Loucy (cell line): ENCODE measurements at regions not wholly inside any gene's neighbourhood (a gene's known extent, or its start where the extent isn't known, plus 50 kb on each side); places are given as distances from the start of the nearest gene placed in this dataset.

Source experiments
- H2AFZ ChIP-seq: fragments of 200-600 bp; sonication (generic); 2 replicates; pipeline ENCODE4 v1.6.0; 2016; ENCODE audit warnings: antibody characterized with exemption, mild to moderate bottlenecking, low read length, moderate library complexity
- H3F3A ChIP-seq: fragments of 200-600 bp; 2 replicates; pipeline ENCODE4 v1.6.0; 2016; ENCODE audit warnings: antibody characterized with exemption, low read depth, mild to moderate bottlenecking
- H3K27me3 ChIP-seq: fragments of 200-600 bp; sonication (generic); 2 replicates; pipeline ENCODE4 v1.6.1; 2014; ENCODE audit warnings: low read length, mild to moderate bottlenecking; ENCODE audit not compliant: insufficient read depth, poor library complexity, severe bottlenecking
- H3K36me3 ChIP-seq: fragments of 200-600 bp; sonication (generic); 2 replicates; pipeline ENCODE4 v1.6.1; 2016; ENCODE audit warnings: low read length; ENCODE audit not compliant: insufficient read depth
- H3K4me1 ChIP-seq: fragments of 200-600 bp; sonication (generic); 2 replicates; pipeline ENCODE4 v1.5.1; 2014; ENCODE audit warnings: low read length, mild to moderate bottlenecking; ENCODE audit not compliant: insufficient read depth, poor library complexity, severe bottlenecking
- H3K4me2 ChIP-seq: fragments of 200-600 bp; sonication (generic); 2 replicates; pipeline ENCODE4 v1.6.0; 2014; ENCODE audit warnings: antibody characterized with exemption, low read length, low read depth, mild to moderate bottlenecking; ENCODE audit not compliant: poor library complexity, severe bottlenecking
- H3K4me3 ChIP-seq: fragments of 200-600 bp; sonication (generic); 2 replicates; pipeline ENCODE4 v1.5.1; 2014; ENCODE audit warnings: low read length, mild to moderate bottlenecking, mixed read lengths; ENCODE audit not compliant: poor library complexity, severe bottlenecking
- H3K79me2 ChIP-seq: fragments of 200-600 bp; sonication (generic); 2 replicates; pipeline ENCODE4 v1.6.1; 2014; ENCODE audit warnings: low read length; ENCODE audit not compliant: insufficient read depth
- H3K9ac ChIP-seq: fragments of 200-600 bp; sonication (generic); 2 replicates; pipeline ENCODE4 v1.6.0; 2014; ENCODE audit warnings: mild to moderate bottlenecking, low read depth, low read length, moderate library complexity; ENCODE audit not compliant: poor library complexity, severe bottlenecking
- H3K9me2 ChIP-seq: fragments of 200-600 bp; sonication (generic); replicated peaks from 2 replicates; pipeline ENCODE4 v1.6.1; 2016; ENCODE audit warnings: low read depth, low read length, mixed read lengths
- H3K9me3 ChIP-seq: fragments of 200-600 bp; sonication (generic); 2 replicates; pipeline ENCODE4 v1.6.1; 2014; ENCODE audit warnings: mild to moderate bottlenecking, antibody characterized with exemption, low read length, low read depth; ENCODE audit not compliant: insufficient read depth
- H4K20me1 ChIP-seq: fragments of 200-600 bp; sonication (generic); 2 replicates; pipeline ENCODE4 v1.6.0; 2014; ENCODE audit warnings: antibody characterized with exemption, low read length, mild to moderate bottlenecking; ENCODE audit not compliant: insufficient read depth, poor library complexity, severe bottlenecking
- EZH2phosphoT487 ChIP-seq: fragments of 200-600 bp; IDR thresholded peaks from 2 replicates; pipeline ENCODE4 v1.6.1; 2018; ENCODE audit warnings: antibody characterized with exemption, mild to moderate bottlenecking, moderate library complexity, borderline replicate concordance
- TF ChIP-seq, protein P1 (sequence below): fragments of 200-600 bp; sonication (generic); conservative IDR thresholded peaks from 2 replicates; pipeline ENCODE4 v1.5.1; 2014; ENCODE audit warnings: mild to moderate bottlenecking, antibody characterized with exemption, low read length

DNA sequence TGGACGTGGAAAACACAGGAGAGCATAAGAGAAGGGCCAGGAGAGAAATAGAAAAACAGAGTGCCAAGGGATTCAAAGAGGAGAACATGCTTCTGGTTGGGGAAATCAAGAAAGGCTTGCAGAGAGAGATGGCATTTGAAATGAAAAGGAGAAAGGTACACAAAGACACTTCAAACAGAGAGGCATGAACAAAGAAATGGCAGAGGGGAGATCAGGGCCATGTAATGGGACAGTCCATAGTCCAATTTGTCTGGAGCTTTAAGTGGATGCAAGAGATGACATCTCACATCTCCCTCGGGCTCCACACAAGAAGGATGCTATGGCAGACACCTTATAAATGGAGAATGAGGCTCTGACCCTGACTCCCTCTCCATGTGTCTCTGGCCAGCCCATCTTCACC lies 331.1 kb downstream of the MLLT3 start:
- Histone ChIP-seq H3K4me1 (peaks cover 8% of the 10 kb centered on the region), H3K9me2 (no peaks in the 10 kb centered on the region), H3K27me3 (no peaks in the 10 kb centered on the region), H3F3A (no peaks in the 10 kb centered on the region), H3K36me3 (no peaks in the 10 kb centered on the region), H3K4me3 (no peak overlapping the region), H4K20me1 (no peaks in the 10 kb centered on the region), H3K9ac (no peak overlapping the region), H3K79me2 (no peaks in the 10 kb centered on the region), H2AFZ (no peak overlapping the region), H3K9me3 (no peaks in the 10 kb centered on the region), H3K4me2 (no peak overlapping the region)
- no peak for TF ChIP-seq EZH2phosphoT487
- TF ChIP-seq, protein P1, sequence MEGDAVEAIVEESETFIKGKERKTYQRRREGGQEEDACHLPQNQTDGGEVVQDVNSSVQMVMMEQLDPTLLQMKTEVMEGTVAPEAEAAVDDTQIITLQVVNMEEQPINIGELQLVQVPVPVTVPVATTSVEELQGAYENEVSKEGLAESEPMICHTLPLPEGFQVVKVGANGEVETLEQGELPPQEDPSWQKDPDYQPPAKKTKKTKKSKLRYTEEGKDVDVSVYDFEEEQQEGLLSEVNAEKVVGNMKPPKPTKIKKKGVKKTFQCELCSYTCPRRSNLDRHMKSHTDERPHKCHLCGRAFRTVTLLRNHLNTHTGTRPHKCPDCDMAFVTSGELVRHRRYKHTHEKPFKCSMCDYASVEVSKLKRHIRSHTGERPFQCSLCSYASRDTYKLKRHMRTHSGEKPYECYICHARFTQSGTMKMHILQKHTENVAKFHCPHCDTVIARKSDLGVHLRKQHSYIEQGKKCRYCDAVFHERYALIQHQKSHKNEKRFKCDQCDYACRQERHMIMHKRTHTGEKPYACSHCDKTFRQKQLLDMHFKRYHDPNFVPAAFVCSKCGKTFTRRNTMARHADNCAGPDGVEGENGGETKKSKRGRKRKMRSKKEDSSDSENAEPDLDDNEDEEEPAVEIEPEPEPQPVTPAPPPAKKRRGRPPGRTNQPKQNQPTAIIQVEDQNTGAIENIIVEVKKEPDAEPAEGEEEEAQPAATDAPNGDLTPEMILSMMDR = no peak

GRCh38 chr9:20290257-20290656 lies 332.0 kb downstream of the MLLT3 start:
- no peaks in the 10 kb centered on the region for H4K20me1 ChIP-seq
- H3K9me3 ChIP-seq = peaks cover 2% of the 10 kb centered on the region; the same call in 1 of the 2 replicates
- no peaks in the 10 kb centered on the region for H3K9me2 ChIP-seq
- H3K9ac ChIP-seq = no peak overlapping the region
- no peak overlapping the region for H3K4me3 ChIP-seq
- peaks cover 12% of the 10 kb centered on the region for H3K4me1 ChIP-seq
- H3F3A ChIP-seq = no peaks in the 10 kb centered on the region
- H3K27me3 ChIP-seq = no peaks in the 10 kb centered on the region
- H3K79me2 ChIP-seq = no peaks in the 10 kb centered on the region
- no peak overlapping the region for H2AFZ ChIP-seq
- no peaks in the 10 kb centered on the region for H3K36me3 ChIP-seq
- TF ChIP-seq, protein P1 = no peak
- H3K4me2 ChIP-seq = no peak overlapping the region

DNA sequence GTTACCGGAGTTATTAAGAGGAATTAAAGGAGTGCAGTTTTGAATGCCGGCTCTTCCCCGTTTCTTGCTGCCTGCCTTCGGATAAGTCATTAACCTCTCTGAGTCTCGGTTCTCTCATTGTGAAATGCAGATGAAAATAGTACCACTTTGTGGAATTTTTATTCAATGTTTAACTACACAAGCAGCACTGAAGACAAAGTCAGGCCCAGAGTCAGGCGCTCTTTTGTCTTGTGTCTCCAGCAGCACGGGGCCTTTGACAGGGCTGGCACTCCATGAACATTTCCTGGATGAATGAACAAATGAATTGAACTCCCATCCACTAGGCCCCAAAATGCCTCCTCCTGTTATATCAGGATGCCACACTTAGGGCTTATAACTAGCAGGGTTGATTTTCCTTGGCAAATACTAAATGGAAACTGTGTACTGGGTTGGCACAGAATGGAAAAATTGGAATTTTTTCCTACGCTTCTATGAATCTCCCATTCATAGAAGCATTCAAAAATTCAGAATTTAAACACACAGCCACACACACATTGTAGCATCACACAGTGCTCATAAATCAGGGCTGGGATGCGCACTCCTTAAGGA lies 332.8 kb downstream of the MLLT3 start:
- Histone ChIP-seq H3K27me3 (no peaks in the 10 kb centered on the region), H3K4me3 (no peak overlapping the region), H3F3A (no peaks in the 10 kb centered on the region), H3K9ac (no peak overlapping the region), H3K79me2 (no peaks in the 10 kb centered on the region), H3K9me3 (peaks cover 2% of the 10 kb centered on the region; the same call in 1 of the 2 replicates), H3K4me1 (peaks cover 12% of the 10 kb centered on the region), H3K4me2 (no peak overlapping the region), H3K36me3 (no peaks in the 10 kb centered on the region), H3K9me2 (no peaks in the 10 kb centered on the region), H2AFZ (no peak overlapping the region), H4K20me1 (no peaks in the 10 kb centered on the region)
- TF ChIP-seq, protein P1 = no peak
- TF ChIP-seq EZH2phosphoT487 = no peak
